ENCODE measurements at regions not wholly inside any gene's neighbourhood (a gene's known extent, or its start where the extent isn't known, plus 50 kb on each side); places are given as distances from the start of the nearest gene placed in this dataset.

- TF ChIP-seq EZH2phosphoT487 (IDR thresholded peaks at IDR 0.05; ENCODE audit: low read depth) (no peak), CTCF (IDR thresholded peaks at IDR 0.05; ENCODE audit: low read depth, low read length) (no peak)
These were observed 202.8 kb upstream of the DIO3 start for GRCh38 chr14:101358320-101359125.

All from OCI-LY3 (cell line).